CD14-positive monocyte (primary cell): ENCODE measurements at regions not wholly inside any gene's neighbourhood (a gene's known extent, or its start where the extent isn't known, plus 50 kb on each side); places are given as distances from the start of the nearest gene placed in this dataset.

Experiments
- DNase-seq, 3 donors: peaks; one replicate each; pipeline ENCODE4 v3.0.0-alpha.2; 2011 to 2022
- H2AFZ ChIP-seq: 2 replicates; pipeline ENCODE4 v1.6.0; 2012; ENCODE audit warnings: mild to moderate bottlenecking, low read depth, low read length, inconsistent platforms; ENCODE audit not compliant: insufficient read depth, poor library complexity, severe bottlenecking
- H3K27ac ChIP-seq, 2 donors: 1 replicate in 1 of 2; 2 replicates in 1 of 2; pipeline ENCODE4 v1.5.1; 2012 to 2013; ENCODE audit warnings: low read length in 2 of 2, control low read depth in 1 of 2, inconsistent platforms in 1 of 2, low read depth in 1 of 2, mild to moderate bottlenecking in 1 of 2
- H3K27me3 ChIP-seq, 2 donors: one replicate each; pipeline versions ENCODE4 v1.6.0 to v1.6.1; 2011 to 2013; ENCODE audit warnings: low read length in 2 of 2; ENCODE audit not compliant: control insufficient read depth in 2 of 2, insufficient read depth in 2 of 2
- H3K36me3 ChIP-seq, 2 donors: replicated peaks in 1 of 2; 1 replicate in 1 of 2; 2 replicates in 1 of 2; pipeline versions ENCODE4 v1.5.1 to v1.6.1; 2012 to 2013; ENCODE audit warnings: low read length in 2 of 2, control low read depth in 1 of 2, inconsistent platforms in 1 of 2, mild to moderate bottlenecking in 1 of 2; ENCODE audit not compliant: insufficient read depth in 2 of 2, control insufficient read depth in 1 of 2
- H3K4me1 ChIP-seq, 2 donors: 1 replicate in 1 of 2; 2 replicates in 1 of 2; pipeline versions ENCODE4 v1.5.1 to v1.6.1; 2012 to 2013; ENCODE audit warnings: low read length in 2 of 2, control low read depth in 1 of 2, inconsistent platforms in 1 of 2, mild to moderate bottlenecking in 1 of 2, moderate library complexity in 1 of 2; ENCODE audit not compliant: insufficient read depth in 2 of 2, control insufficient read depth in 1 of 2
- H3K4me2 ChIP-seq: replicated peaks from 2 replicates; pipeline ENCODE3; 2012; ENCODE audit warnings: low read length, moderate library complexity, mild to moderate bottlenecking; ENCODE audit not compliant: poor library complexity, severe bottlenecking; ENCODE audit errors: extremely low read depth
- H3K4me3 ChIP-seq, 3 experiments: fragments of 200-600 bp in 1 of 3; sonication (generic) in 1 of 3; replicated peaks in 1 of 3; 1 replicate in 2 of 3; 2 replicates in 1 of 3; pipeline ENCODE4 v1.5.1; 2011 to 2013; ENCODE audit warnings: low read length in 3 of 3, mild to moderate bottlenecking in 3 of 3, control low read depth in 2 of 3, low read depth in 2 of 3, inconsistent platforms in 1 of 3, moderate library complexity in 1 of 3
- H3K79me2 ChIP-seq: 2 replicates; pipeline ENCODE4 v1.6.0; 2012; ENCODE audit warnings: mild to moderate bottlenecking, control low read depth, inconsistent platforms, low read length, moderate library complexity; ENCODE audit not compliant: insufficient read depth
- H3K9ac ChIP-seq: 2 replicates; pipeline ENCODE4 v1.6.0; 2017; ENCODE audit warnings: low read length, mild to moderate bottlenecking; ENCODE audit not compliant: insufficient read depth, poor library complexity, severe bottlenecking
- H3K9me3 ChIP-seq, 2 donors: replicated peaks in 1 of 2; 1 replicate in 1 of 2; 2 replicates in 1 of 2; pipeline versions ENCODE4 v1.5.1 to v1.6.1; 2012 to 2013; ENCODE audit warnings: low read length in 2 of 2, control low read depth in 1 of 2; ENCODE audit not compliant: control insufficient read depth in 1 of 2, insufficient read depth in 1 of 2
- H4K20me1 ChIP-seq: 2 replicates; pipeline ENCODE4 v1.6.0; 2012; ENCODE audit warnings: mild to moderate bottlenecking, low read length, control low read depth, moderate library complexity; ENCODE audit not compliant: insufficient read depth
- H3K27ac Mint-ChIP-seq, 7 donors: one replicate each; pipeline ENCODE4 v1.8.0; 2020; ENCODE audit warnings: mild to moderate bottlenecking in 7 of 7, mixed read lengths in 7 of 7, moderate library complexity in 6 of 7, inconsistent platforms in 2 of 7
- H3K27me3 Mint-ChIP-seq, 3 donors: one replicate each; pipeline ENCODE4 v1.8.0; 2021 to 2022; ENCODE audit warnings: low read depth in 3 of 3, mild to moderate bottlenecking in 3 of 3, mixed read lengths in 3 of 3, moderate library complexity in 3 of 3, inconsistent platforms in 1 of 3
- H3K36me3 Mint-ChIP-seq, 2 donors: one replicate each; pipeline ENCODE4 v1.8.0; 2020; ENCODE audit warnings: mixed read lengths in 2 of 2, inconsistent platforms in 1 of 2, mild to moderate bottlenecking in 1 of 2
- H3K4me1 Mint-ChIP-seq: one replicate; pipeline ENCODE4 v1.8.0; 2020; ENCODE audit warnings: mild to moderate bottlenecking, mixed read lengths
- H3K4me3 Mint-ChIP-seq, 2 donors: one replicate each; pipeline ENCODE4 v1.8.0; 2020; ENCODE audit warnings: mild to moderate bottlenecking in 2 of 2, mixed read lengths in 2 of 2, moderate library complexity in 1 of 2
- H3K9me3 Mint-ChIP-seq, 7 donors: one replicate each; pipeline ENCODE4 v1.8.0; 2020 to 2022; ENCODE audit warnings: mixed read lengths in 7 of 7, mild to moderate bottlenecking in 6 of 7, moderate library complexity in 6 of 7, inconsistent platforms in 2 of 7
- CTCF ChIP-seq: fragments of 200-600 bp; IDR thresholded peaks from one replicate; pipeline ENCODE4 v1.8.0; 2022; ENCODE audit warnings: antibody characterized with exemption, mild to moderate bottlenecking
- WGBS: methylation state at CpG from one replicate; pipeline ENCODE4 v1.1.5; 2013; ENCODE audit warnings: missing lambda C conversion rate; ENCODE audit not compliant: insufficient coverage; 5-methylcytosine and 5-hydroxymethylcytosine counted together
- intact Hi-C, 2 donors: fragments of 100-400 bp; cut with micrococcal nuclease; formaldehyde crosslinking; loops; one replicate each; pipeline versions ENCODE4 v1.15.0 to v1.15.1; 2023

- Histone ChIP-seq H3K4me3 (no peak overlapping the region), H3K4me2 (no peak overlapping the region), H3K79me2 (no peaks in the 10 kb centered on the region), H3K9ac (no peak overlapping the region), H3K9me3 (no peaks in the 10 kb centered on the region), H3K27me3 (no peaks in the 10 kb centered on the region), H3K36me3 (no peaks in the 10 kb centered on the region), H3K27ac (no peak overlapping the region), H2AFZ (no peak overlapping the region), H4K20me1 (no peaks in the 10 kb centered on the region), H3K4me1 (no peaks in the 10 kb centered on the region)
- Mint-ChIP-seq H3K27me3 (peaks cover 0 to 1% (median 0%) of the 10 kb centered on the region in 3 donors), H3K4me3 (no peak overlapping the region), H3K36me3 (no peaks in the 10 kb centered on the region), H3K4me1 (no peaks in the 10 kb centered on the region), H3K9me3 (peaks cover 0 to 2% (median 0%) of the 10 kb centered on the region in 7 donors), H3K27ac (no peak overlapping the region)
- no peak for TF ChIP-seq CTCF
- WGBS = 6% methylated on average over 2 of the region's 3 CpGs
- intact Hi-C loops = no loop called here
- DNase-seq = no peak
Observed at GRCh38 chr4:134518574-134519217, 317.1 kb upstream of the PABPC4L start.

GRCh38 chr4:134510544-134510943 is 309.0 kb upstream of the PABPC4L start:
- H3K27me3 ChIP-seq = no peaks in the 10 kb centered on the region
- no peak overlapping the region for H3K27ac ChIP-seq
- no peaks in the 10 kb centered on the region for H4K20me1 ChIP-seq
- no peaks in the 10 kb centered on the region for H3K4me1 Mint-ChIP-seq
- H3K36me3 Mint-ChIP-seq = no peaks in the 10 kb centered on the region
- no peak overlapping the region for H3K9ac ChIP-seq
- H3K4me3 ChIP-seq = no peak overlapping the region
- peaks cover 0 to 2% (median 0%) of the 10 kb centered on the region in 7 donors for H3K9me3 Mint-ChIP-seq
- no peak overlapping the region for H2AFZ ChIP-seq
- no peak overlapping the region for H3K27ac Mint-ChIP-seq
- no peak for DNase-seq
- H3K4me3 Mint-ChIP-seq = no peak overlapping the region
- intact Hi-C loops = no loop called here
- no peaks in the 10 kb centered on the region for H3K4me1 ChIP-seq
- peaks cover 0 to 1% (median 0%) of the 10 kb centered on the region in 3 donors for H3K27me3 Mint-ChIP-seq
- no CpG with 5 or more reads among the region's 2 CpGs for WGBS
- TF ChIP-seq CTCF = no peak
- no peaks in the 10 kb centered on the region for H3K9me3 ChIP-seq
- H3K4me2 ChIP-seq = no peak overlapping the region
- H3K79me2 ChIP-seq = no peaks in the 10 kb centered on the region
- no peaks in the 10 kb centered on the region for H3K36me3 ChIP-seq
